Stomach (tissue), 8 donors: ENCODE measurements at regions not wholly inside any gene's neighbourhood (a gene's known extent, or its start where the extent isn't known, plus 50 kb on each side); places are given as distances from the start of the nearest gene placed in this dataset.
"Not testable (repeated sequence)": the region's sequence is repeated elsewhere in the genome, so short reads cannot be mapped to it uniquely, and the experiment has no call there.

Experiments used
- DNase-seq, 2 donors: peaks; one replicate each; pipeline versions ENCODE4 v3.0.0 to v3.0.0-alpha.2; 2013 to 2019
- H3K27ac ChIP-seq, 5 donors: fragments of 200-600 bp in 4 of 5; sonication (generic) in 4 of 5; one replicate each; pipeline ENCODE4 v1.5.1; 2013 to 2019; ENCODE audit warnings: mild to moderate bottlenecking in 1 of 5, moderate library complexity in 1 of 5
- H3K27me3 ChIP-seq, 3 donors: fragments of 200-600 bp; sonication (generic); one replicate each; pipeline ENCODE4 v1.5.1; 2017 to 2019; ENCODE audit warnings: mixed run types in 1 of 3
- H3K36me3 ChIP-seq, 4 donors: fragments of 200-600 bp; sonication (generic); 1 replicate in 3 of 4; 2 replicates in 1 of 4; pipeline ENCODE4 v1.5.1; 2016 to 2019
- H3K4me1 ChIP-seq, 4 donors: fragments of 200-600 bp; sonication (generic); one replicate each; pipeline ENCODE4 v1.5.1; 2016 to 2019
- H3K4me3 ChIP-seq, 4 donors: fragments of 200-600 bp; sonication (generic) in 3 of 4; one replicate each; pipeline ENCODE4 v1.5.1; 2016 to 2019; ENCODE audit warnings: mild to moderate bottlenecking in 1 of 4
- H3K9me3 ChIP-seq, 4 donors: fragments of 200-600 bp; sonication (generic); one replicate each; pipeline ENCODE4 v1.5.1; 2016 to 2019
- CTCF ChIP-seq, 7 experiments: fragments of 450-650 bp in 4 of 7; fragments of 200-600 bp in 3 of 7; sonication (generic) in 3 of 7; IDR thresholded peaks; one replicate each; pipeline ENCODE4 v1.5.1; 2016 to 2019; ENCODE audit warnings: antibody characterized with exemption in 7 of 7, control low read depth in 2 of 7, mild to moderate bottlenecking in 1 of 7
- EP300 ChIP-seq: sonication (generic); formaldehyde crosslinking; IDR thresholded peaks from one replicate; pipeline ENCODE4 v1.6.1; 2017; ENCODE audit warnings: antibody characterized with exemption
- POLR2A ChIP-seq, 4 donors: fragments of 450-650 bp; IDR thresholded peaks; one replicate each; pipeline ENCODE4 v1.6.1; 2016; ENCODE audit warnings: antibody characterized with exemption in 4 of 4, control low read depth in 2 of 4, mild to moderate bottlenecking in 1 of 4, moderate library complexity in 1 of 4
- POLR2AphosphoS5 ChIP-seq, 3 donors: sonication (generic); formaldehyde crosslinking; IDR thresholded peaks; one replicate each; pipeline ENCODE4 v1.6.1; 2016; ENCODE audit warnings: antibody characterized with exemption in 3 of 3
- WGBS, 5 donors: extraction: QIAGEN DNeasy Blood & Tissue Kit in 3 of 5; methylation state at CpG; one replicate each; pipeline versions ENCODE4 v1.1.5 to v1.1.7; 2013 to 2018; 5-methylcytosine and 5-hydroxymethylcytosine counted together
- intact Hi-C: fragments of 100-400 bp; cut with DNase I; formaldehyde crosslinking; loops from one replicate; pipeline ENCODE4 v1.15.1; 2023; ENCODE audit warnings: low total_unique reads
- donor health status: healthy with polysubstance abuse.
- donor health status: Bipolar disorder and iron deficiency.
- donor health status: healthy.

GRCh38 chr10:65083222-65083621 lies 1562.0 kb downstream of the REEP3 start:
- peaks cover 8 to 30% (median 25%) of the 10 kb centered on the region in 4 donors for H3K9me3 ChIP-seq
- intact Hi-C loops: no loop called here
- no peak overlapping the region for H3K4me3 ChIP-seq
- DNase-seq: no peak
- no peak overlapping the region for H3K27ac ChIP-seq
- no peak for TF ChIP-seq EP300
- no peak for TF ChIP-seq POLR2AphosphoS5 (IDR thresholded peaks at IDR 0.05)
- TF ChIP-seq POLR2A (IDR thresholded peaks at IDR 0.05): no peak
- TF ChIP-seq CTCF (IDR thresholded peaks at IDR 0.05): no peak
- no peaks in the 10 kb centered on the region for H3K27me3 ChIP-seq
- no peaks in the 10 kb centered on the region for H3K4me1 ChIP-seq
- no peaks in the 10 kb centered on the region for H3K36me3 ChIP-seq
- WGBS, 5 donors: 71 to 82% (median 73%) methylated on average over 4 to 6 of the region's 6 CpGs

GRCh38 chr10:65090991-65091390 lies 1569.8 kb downstream of the REEP3 start:
- Histone ChIP-seq H3K27ac (no peak overlapping the region), H3K9me3 (no peaks in the 10 kb centered on the region), H3K36me3 (no peaks in the 10 kb centered on the region), H3K4me3 (no peak overlapping the region), H3K27me3 (no peaks in the 10 kb centered on the region), H3K4me1 (no peaks in the 10 kb centered on the region)
- intact Hi-C loops: no loop called here
- TF ChIP-seq CTCF (IDR thresholded peaks at IDR 0.05) (no peak), POLR2A (IDR thresholded peaks at IDR 0.05) (no peak), EP300 (no peak), POLR2AphosphoS5 (IDR thresholded peaks at IDR 0.05) (no peak)
- no peak for DNase-seq

DNA sequence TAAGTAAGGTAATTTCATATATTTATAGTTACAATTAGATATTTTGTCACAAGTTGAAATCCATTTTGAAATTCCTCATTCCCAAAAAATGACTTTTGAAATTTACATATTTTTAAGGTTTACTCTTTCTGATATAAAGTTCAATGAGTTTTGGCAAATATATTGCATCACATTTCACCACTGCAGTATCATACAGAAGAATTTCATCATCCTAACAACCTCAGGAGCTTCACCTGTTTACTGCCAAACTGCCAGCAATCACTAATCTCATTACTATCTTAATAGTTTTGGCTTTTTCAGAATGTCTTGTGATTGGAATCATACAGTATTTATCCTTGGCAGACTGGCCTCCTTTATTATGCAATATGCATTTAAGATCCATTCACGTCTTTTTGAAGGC lies 1578.9 kb downstream of the REEP3 start:
- no peak overlapping the region for H3K27ac ChIP-seq
- WGBS, 5 donors: 71 to 81% (median 77%) methylated on average over 1 of the region's 1 CpG
- TF ChIP-seq POLR2A (IDR thresholded peaks at IDR 0.05): no peak
- no peak for TF ChIP-seq POLR2AphosphoS5 (IDR thresholded peaks at IDR 0.05)
- no peak for TF ChIP-seq EP300
- TF ChIP-seq CTCF (IDR thresholded peaks at IDR 0.05): no peak
- no peaks in the 10 kb centered on the region for H3K4me1 ChIP-seq
- no peaks in the 10 kb centered on the region for H3K27me3 ChIP-seq
- intact Hi-C loops: no loop called here
- H3K4me3 ChIP-seq: no peak overlapping the region
- H3K9me3 ChIP-seq: peaks cover 0 to 4% (median 0%) of the 10 kb centered on the region in 4 donors
- DNase-seq: no peak
- H3K36me3 ChIP-seq: no peaks in the 10 kb centered on the region

DNA sequence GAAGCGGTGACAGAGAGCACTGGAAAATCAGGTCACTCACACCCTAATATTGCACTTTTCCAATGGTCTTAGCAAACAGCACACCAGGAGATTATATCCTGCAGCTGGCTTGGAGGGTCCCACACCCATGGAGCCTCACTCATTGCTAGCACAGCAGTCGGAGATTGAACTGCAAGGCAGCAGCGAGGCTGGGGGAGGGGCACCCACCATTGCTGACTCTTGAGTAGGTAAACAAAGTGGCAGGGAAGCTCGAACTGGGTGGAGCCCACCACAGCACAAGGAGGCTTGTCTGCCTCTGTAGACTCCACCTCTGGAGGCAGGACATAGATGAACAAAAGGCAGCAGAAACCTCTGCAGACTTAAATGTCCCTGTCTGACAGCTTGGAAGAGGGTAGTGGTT lies 1579.7 kb downstream of the REEP3 start:
- H3K4me1 ChIP-seq, H3K27me3 ChIP-seq, H3K27ac ChIP-seq, H3K36me3 ChIP-seq, DNase-seq, H3K4me3 ChIP-seq, intact Hi-C loops: not testable (repeated sequence)
- 82 to 89% (median 85%) methylated on average over 4 of the region's 4 CpGs for WGBS, 5 donors
- H3K9me3 ChIP-seq: peaks cover 0 to 11% (median 3%) of the 10 kb centered on the region in 4 donors

DNA sequence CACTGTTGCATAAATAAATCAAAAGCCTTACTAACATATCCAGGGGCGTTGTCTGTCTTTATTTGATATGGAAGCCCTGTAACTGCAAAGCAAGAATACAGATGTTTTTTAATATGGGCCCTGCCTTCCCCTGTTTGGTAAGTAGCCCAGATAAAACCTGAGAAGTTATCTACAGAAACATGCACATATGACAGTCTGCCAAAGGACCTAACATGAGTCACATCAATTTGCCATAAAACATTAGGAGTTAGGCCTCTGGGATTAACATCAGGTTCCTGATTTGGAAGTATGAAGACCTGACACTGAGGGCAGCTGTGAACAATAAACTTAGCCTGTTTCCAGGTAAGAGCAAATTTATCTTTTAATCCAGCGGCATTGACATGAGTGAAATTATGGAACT lies 1588.8 kb downstream of the REEP3 start:
- Histone ChIP-seq H3K27ac (no peak overlapping the region), H3K9me3 (peaks cover 0 to 19% (median 11%) of the 10 kb centered on the region in 4 donors), H3K27me3 (no peaks in the 10 kb centered on the region), H3K4me1 (no peaks in the 10 kb centered on the region), H3K36me3 (no peaks in the 10 kb centered on the region), H3K4me3 (no peak overlapping the region)
- no peak for DNase-seq
- 57 to 74% (median 71%) methylated on average over 2 of the region's 2 CpGs for WGBS, 5 donors
- intact Hi-C loops: no loop called here
- no peak for TF ChIP-seq POLR2AphosphoS5 (IDR thresholded peaks at IDR 0.05)
- no peak for TF ChIP-seq POLR2A (IDR thresholded peaks at IDR 0.05)
- TF ChIP-seq CTCF (IDR thresholded peaks at IDR 0.05): no peak
- TF ChIP-seq EP300: no peak

GRCh38 chr10:65111059-65111458 lies 1589.9 kb downstream of the REEP3 start:
- H3K4me3 ChIP-seq, intact Hi-C loops, DNase-seq, H3K27ac ChIP-seq, H3K4me1 ChIP-seq, H3K36me3 ChIP-seq, H3K27me3 ChIP-seq: not testable (repeated sequence)
- 71 to 78% (median 76%) methylated on average over 6 of the region's 6 CpGs for WGBS, 5 donors
- H3K9me3 ChIP-seq: peaks cover 0 to 11% (median 7%) of the 10 kb centered on the region in 4 donors
